ENCODE measurements at regions not wholly inside any gene's neighbourhood (a gene's known extent, or its start where the extent isn't known, plus 50 kb on each side); places are given as distances from the start of the nearest gene placed in this dataset.

- no peak overlapping the region for H3K27ac Mint-ChIP-seq
- H3K36me3 ChIP-seq (ENCODE audit: control insufficient read depth in 2 of 2, extremely low read depth in 1 of 2, insufficient read depth in 1 of 2, low read length in 1 of 2): no peaks in the 10 kb centered on the region
- H3K9me3 ChIP-seq: no peaks in the 10 kb centered on the region
- ATAC-seq (replicated peaks in 1 of 4): no peak
- peaks cover 2 to 8% (median 3%) of the 10 kb centered on the region in 3 donors for H3K9me3 Mint-ChIP-seq
- POLR2A ChIA-PET: no interaction called here
- no peak overlapping the region for H3K4me3 Mint-ChIP-seq
- 50% methylated on average over 1 of the region's 6 CpGs for WGBS (ENCODE audit: insufficient coverage)
- CTCF ChIA-PET: no interaction called here
- H3K27me3 ChIP-seq (replicated peaks in 1 of 2; ENCODE audit: control insufficient read depth in 2 of 2, extremely low read depth in 1 of 2, insufficient read depth in 2 of 2, low read length in 1 of 2): no peaks in the 10 kb centered on the region
- no peak overlapping the region for H3K4me3 ChIP-seq (ENCODE audit: control insufficient read depth in 1 of 2, extremely low read depth in 1 of 2, low read length in 1 of 2)
- H3K36me3 Mint-ChIP-seq: no peaks in the 10 kb centered on the region
- no peaks in the 10 kb centered on the region for H3K4me1 ChIP-seq (ENCODE audit: control insufficient read depth in 1 of 2, extremely low read depth in 1 of 2, insufficient read depth in 2 of 2, low read length in 2 of 2)
- no peaks in the 10 kb centered on the region for H3K4me1 Mint-ChIP-seq
- no peak overlapping the region for H3K27ac ChIP-seq (ENCODE audit: low read length)
- H3K27me3 Mint-ChIP-seq: peaks cover 0 to 5% of the 10 kb centered on the region in 2 donors
- no peak for DNase-seq
These were observed 165.9 kb downstream of the MTRR start for GRCh38 chr5:8034852-8035251.

- no peak overlapping the region for H3K4me3 Mint-ChIP-seq
- Histone ChIP-seq H3K27me3 (replicated peaks in 1 of 2; ENCODE audit: control insufficient read depth in 2 of 2, extremely low read depth in 1 of 2, insufficient read depth in 2 of 2, low read length in 1 of 2) (no peaks in the 10 kb centered on the region), H3K9me3 (no peaks in the 10 kb centered on the region), H3K4me3 (ENCODE audit: control insufficient read depth in 1 of 2, extremely low read depth in 1 of 2, low read length in 1 of 2) (no peak overlapping the region), H3K36me3 (ENCODE audit: control insufficient read depth in 2 of 2, extremely low read depth in 1 of 2, insufficient read depth in 1 of 2, low read length in 1 of 2) (no peaks in the 10 kb centered on the region), H3K4me1 (ENCODE audit: control insufficient read depth in 1 of 2, extremely low read depth in 1 of 2, insufficient read depth in 2 of 2, low read length in 2 of 2) (no peaks in the 10 kb centered on the region), H3K27ac (ENCODE audit: low read length) (no peak overlapping the region)
- CTCF ChIA-PET: interaction anchor here in 1 of 2 donors (0.7 kb wide), 1 partner anchor 20 kb away, joined by 4 read pairs; no protein-coding TSS in a partner anchor
- H3K27me3 Mint-ChIP-seq: no peaks in the 10 kb centered on the region
- ATAC-seq (replicated peaks in 1 of 4) (no peak), DNase-seq (no peak)
- no peaks in the 10 kb centered on the region for H3K4me1 Mint-ChIP-seq
- H3K36me3 Mint-ChIP-seq: no peaks in the 10 kb centered on the region
- POLR2A ChIA-PET: no interaction called here
- WGBS (ENCODE audit: insufficient coverage): no CpG with 5 or more reads among the region's 1 CpG
- no peak overlapping the region for H3K27ac Mint-ChIP-seq
- H3K9me3 Mint-ChIP-seq: peaks cover 6 to 16% (median 11%) of the 10 kb centered on the region in 3 donors
These were observed 180.0 kb downstream of the MTRR start for GRCh38 chr5:8048920-8049319.

DNA sequence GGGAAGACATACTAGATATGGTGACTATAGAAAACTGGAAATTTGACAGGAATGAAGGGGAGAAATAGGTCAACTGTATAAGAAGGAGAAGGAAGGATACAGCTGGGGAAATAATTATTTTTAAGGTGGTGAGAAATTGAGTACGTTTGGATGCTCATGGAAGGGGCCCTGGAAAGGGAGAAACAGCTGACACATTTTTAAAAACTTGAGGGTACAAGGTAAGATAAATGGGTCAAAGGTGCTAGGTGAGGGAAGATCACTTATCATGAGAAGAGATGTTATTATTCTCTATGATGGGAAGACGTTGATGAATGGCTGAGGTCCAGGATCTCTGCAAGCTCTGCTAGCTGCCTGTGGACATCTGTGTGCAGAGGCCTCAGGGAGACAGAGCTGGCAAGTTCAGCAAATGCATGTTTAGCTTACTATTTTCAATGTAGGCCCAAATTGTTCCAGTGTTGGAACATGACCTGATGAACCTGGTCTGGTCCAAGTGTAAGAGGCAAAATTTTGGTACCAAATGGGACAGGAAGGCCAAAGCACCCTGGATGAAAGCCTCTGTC is 181.7 kb downstream of the MTRR start:
- Mint-ChIP-seq H3K4me1 (no peaks in the 10 kb centered on the region), H3K27me3 (no peaks in the 10 kb centered on the region), H3K36me3 (no peaks in the 10 kb centered on the region), H3K9me3 (peaks cover 6 to 14% (median 11%) of the 10 kb centered on the region in 3 donors), H3K4me3 (no peak overlapping the region), H3K27ac (no peak overlapping the region)
- no peak for ATAC-seq (replicated peaks in 1 of 4)
- POLR2A ChIA-PET: interaction anchor here in 1 of 2 donors (0.6 kb wide), 1 partner anchor 202 kb away, joined by 3 read pairs; no protein-coding TSS in a partner anchor
- Histone ChIP-seq H3K36me3 (ENCODE audit: control insufficient read depth in 2 of 2, extremely low read depth in 1 of 2, insufficient read depth in 1 of 2, low read length in 1 of 2) (no peaks in the 10 kb centered on the region), H3K4me3 (ENCODE audit: control insufficient read depth in 1 of 2, extremely low read depth in 1 of 2, low read length in 1 of 2) (no peak overlapping the region), H3K27ac (ENCODE audit: low read length) (no peak overlapping the region), H3K9me3 (no peaks in the 10 kb centered on the region), H3K4me1 (ENCODE audit: control insufficient read depth in 1 of 2, extremely low read depth in 1 of 2, insufficient read depth in 2 of 2, low read length in 2 of 2) (no peaks in the 10 kb centered on the region), H3K27me3 (replicated peaks in 1 of 2; ENCODE audit: control insufficient read depth in 2 of 2, extremely low read depth in 1 of 2, insufficient read depth in 2 of 2, low read length in 1 of 2) (no peaks in the 10 kb centered on the region)
- CTCF ChIA-PET: no interaction called here
- DNase-seq: no peak
- 57% methylated on average over 2 of the region's 2 CpGs for WGBS (ENCODE audit: insufficient coverage)

- WGBS (ENCODE audit: insufficient coverage): 86% methylated on average over 10 of the region's 13 CpGs
- H3K4me3 Mint-ChIP-seq: no peak overlapping the region
These were observed 184.3 kb downstream of the MTRR start for GRCh38 chr5:8053270-8053669.

GRCh38 chr5:8057769-8058168 is 188.8 kb downstream of the MTRR start:
- H3K27ac Mint-ChIP-seq: no peak overlapping the region
- H3K36me3 Mint-ChIP-seq: no peaks in the 10 kb centered on the region
- DNase-seq: no peak
- Histone ChIP-seq H3K4me3 (ENCODE audit: control insufficient read depth in 1 of 2, extremely low read depth in 1 of 2, low read length in 1 of 2) (no peak overlapping the region), H3K36me3 (ENCODE audit: control insufficient read depth in 2 of 2, extremely low read depth in 1 of 2, insufficient read depth in 1 of 2, low read length in 1 of 2) (no peaks in the 10 kb centered on the region), H3K4me1 (ENCODE audit: control insufficient read depth in 1 of 2, extremely low read depth in 1 of 2, insufficient read depth in 2 of 2, low read length in 2 of 2) (no peaks in the 10 kb centered on the region), H3K27me3 (replicated peaks in 1 of 2; ENCODE audit: control insufficient read depth in 2 of 2, extremely low read depth in 1 of 2, insufficient read depth in 2 of 2, low read length in 1 of 2) (peaks cover 0 to 9% of the 10 kb centered on the region in 2 experiments), H3K27ac (ENCODE audit: low read length) (no peak overlapping the region), H3K9me3 (no peaks in the 10 kb centered on the region)
- no peak for ATAC-seq (replicated peaks in 1 of 4)
- 23% methylated on average over 3 of the region's 7 CpGs for WGBS (ENCODE audit: insufficient coverage)
- no peaks in the 10 kb centered on the region for H3K27me3 Mint-ChIP-seq
- H3K9me3 Mint-ChIP-seq: peaks cover 0 to 5% (median 0%) of the 10 kb centered on the region in 3 donors
- ChIA-PET CTCF (no interaction called here), POLR2A (no interaction called here)
- H3K4me3 Mint-ChIP-seq: no peak overlapping the region
- no peaks in the 10 kb centered on the region for H3K4me1 Mint-ChIP-seq

More at GRCh38 chr5:8053270-8053669, 184.3 kb downstream of the MTRR start:
- Histone ChIP-seq H3K9me3 (no peaks in the 10 kb centered on the region), H3K27me3 (replicated peaks in 1 of 2; ENCODE audit: control insufficient read depth in 2 of 2, extremely low read depth in 1 of 2, insufficient read depth in 2 of 2, low read length in 1 of 2) (no peaks in the 10 kb centered on the region), H3K36me3 (ENCODE audit: control insufficient read depth in 2 of 2, extremely low read depth in 1 of 2, insufficient read depth in 1 of 2, low read length in 1 of 2) (no peaks in the 10 kb centered on the region), H3K4me3 (ENCODE audit: control insufficient read depth in 1 of 2, extremely low read depth in 1 of 2, low read length in 1 of 2) (no peak overlapping the region), H3K27ac (ENCODE audit: low read length) (no peak overlapping the region), H3K4me1 (ENCODE audit: control insufficient read depth in 1 of 2, extremely low read depth in 1 of 2, insufficient read depth in 2 of 2, low read length in 2 of 2) (no peaks in the 10 kb centered on the region)
- POLR2A ChIA-PET: no interaction called here
- Mint-ChIP-seq H3K36me3 (no peaks in the 10 kb centered on the region), H3K27me3 (no peaks in the 10 kb centered on the region), H3K9me3 (peaks cover 6 to 11% (median 8%) of the 10 kb centered on the region in 3 donors), H3K27ac (no peak overlapping the region), H3K4me1 (no peaks in the 10 kb centered on the region)
- DNase-seq: no peak
- ATAC-seq (replicated peaks in 1 of 4): no peak
- CTCF ChIA-PET: no interaction called here

DNA sequence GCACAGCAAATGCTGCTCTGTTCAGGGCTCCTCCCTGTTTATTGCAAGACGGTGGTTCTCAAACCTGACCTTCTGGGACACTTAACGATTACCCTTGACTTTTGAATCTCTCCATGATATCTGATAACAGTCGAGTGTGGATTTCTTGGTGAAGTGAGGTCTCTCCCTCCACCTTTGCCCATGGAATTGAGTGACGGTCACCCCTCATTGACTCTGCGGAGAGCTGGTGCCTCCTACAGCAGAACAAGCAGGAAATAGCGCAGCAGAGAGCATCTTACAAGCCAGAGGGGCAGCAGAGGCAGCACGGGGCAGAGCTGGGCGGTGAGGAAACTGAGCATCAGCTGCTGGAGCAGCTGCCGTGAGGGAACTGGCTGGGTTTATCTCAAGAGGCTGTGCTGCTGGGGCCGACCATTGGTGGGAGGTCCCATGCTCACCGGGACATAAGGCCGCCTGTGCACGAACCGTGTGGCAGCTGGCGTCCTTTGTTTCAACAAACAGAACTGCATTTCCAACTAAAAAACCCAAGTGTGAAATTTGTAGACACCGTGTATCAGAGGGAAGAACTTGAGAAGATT is 189.8 kb downstream of the MTRR start:
- Histone ChIP-seq H3K4me3 (ENCODE audit: control insufficient read depth in 1 of 2, extremely low read depth in 1 of 2, low read length in 1 of 2) (no peak overlapping the region), H3K9me3 (no peaks in the 10 kb centered on the region), H3K36me3 (ENCODE audit: control insufficient read depth in 2 of 2, extremely low read depth in 1 of 2, insufficient read depth in 1 of 2, low read length in 1 of 2) (no peaks in the 10 kb centered on the region), H3K27me3 (replicated peaks in 1 of 2; ENCODE audit: control insufficient read depth in 2 of 2, extremely low read depth in 1 of 2, insufficient read depth in 2 of 2, low read length in 1 of 2) (peaks cover 0 to 9% of the 10 kb centered on the region in 2 experiments), H3K4me1 (ENCODE audit: control insufficient read depth in 1 of 2, extremely low read depth in 1 of 2, insufficient read depth in 2 of 2, low read length in 2 of 2) (no peaks in the 10 kb centered on the region), H3K27ac (ENCODE audit: low read length) (no peak overlapping the region)
- no peak overlapping the region for H3K27ac Mint-ChIP-seq
- H3K27me3 Mint-ChIP-seq: no peaks in the 10 kb centered on the region
- H3K9me3 Mint-ChIP-seq: peaks cover 0 to 5% (median 0%) of the 10 kb centered on the region in 3 donors
- 85% methylated on average over 9 of the region's 16 CpGs for WGBS (ENCODE audit: insufficient coverage)
- no peaks in the 10 kb centered on the region for H3K36me3 Mint-ChIP-seq
- ChIA-PET CTCF (no interaction called here), POLR2A (interaction anchor here in 1 of 2 donors (0.6 kb wide), 1 partner anchor 1159 kb away, joined by 3 read pairs; no protein-coding TSS in a partner anchor)
- ATAC-seq (replicated peaks in 1 of 4): no peak
- no peak for DNase-seq
- no peaks in the 10 kb centered on the region for H3K4me1 Mint-ChIP-seq
- H3K4me3 Mint-ChIP-seq: no peak overlapping the region
